ENCODE measurements at regions not wholly inside any gene's neighbourhood (a gene's known extent, or its start where the extent isn't known, plus 50 kb on each side); places are given as distances from the start of the nearest gene placed in this dataset.

DNA sequence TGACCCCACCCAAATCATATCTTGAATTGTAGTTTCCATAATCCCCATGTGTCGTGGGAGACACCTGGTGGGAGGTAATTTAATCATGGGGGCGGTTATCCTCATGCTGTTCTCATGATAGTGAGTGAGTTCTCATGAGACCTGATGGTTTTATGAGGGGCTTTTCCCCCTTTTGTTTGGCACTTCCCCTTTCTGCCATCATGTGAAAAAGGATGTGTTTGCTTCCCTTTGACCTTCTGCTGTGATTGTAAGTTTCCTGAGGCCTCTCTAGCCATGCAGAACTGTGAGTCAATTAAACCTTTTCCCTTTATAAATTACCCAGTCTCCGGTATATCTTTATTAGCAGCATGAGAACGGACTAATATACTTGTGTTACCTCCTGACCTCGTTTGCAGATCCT, 156.6 kb upstream of the MTNR1B start:
- no peak for DNase-seq (ENCODE audit: low read depth in 4 of 4, low spot score in 3 of 4)

DNA sequence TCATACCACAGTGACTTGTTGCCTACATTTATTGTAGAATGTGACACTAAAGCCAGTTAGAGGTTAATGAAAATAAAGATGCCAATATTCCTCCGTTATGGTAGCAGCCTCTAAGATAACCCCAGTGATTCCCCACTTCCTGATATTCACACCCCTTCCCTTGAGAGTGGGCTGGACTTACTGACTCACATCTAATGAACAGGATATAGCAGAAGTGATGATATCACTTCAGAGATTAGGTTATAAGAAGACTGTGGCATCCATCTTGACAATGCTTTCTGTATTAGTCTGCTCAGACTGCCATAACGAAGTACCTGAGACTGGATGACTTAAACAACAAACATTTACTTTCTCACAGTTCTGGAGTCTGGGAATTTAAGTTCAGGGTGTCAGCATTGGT, 149.6 kb upstream of the MTNR1B start:
- no peak for DNase-seq (ENCODE audit: low read depth in 4 of 4, low spot score in 3 of 4)

DNA sequence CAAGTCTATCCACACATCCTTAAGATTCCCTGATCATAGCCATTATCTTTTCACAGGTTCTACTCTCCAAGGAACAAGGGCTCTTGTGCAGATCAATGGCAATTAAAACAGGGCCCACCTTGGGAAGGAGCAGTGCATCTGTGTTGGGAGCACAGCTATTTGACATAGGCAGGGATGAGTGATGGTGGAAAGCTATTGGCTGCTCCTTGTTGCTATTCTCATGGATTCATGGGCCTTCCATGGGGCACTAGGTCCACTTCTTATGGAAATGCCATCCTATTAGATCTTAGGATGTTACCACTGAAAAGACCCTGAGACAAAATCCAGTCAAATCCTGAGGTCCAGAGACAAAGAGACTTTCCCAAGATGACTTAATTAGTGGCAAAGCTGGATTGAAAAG, 148.6 kb upstream of the MTNR1B start:
- DNase-seq (ENCODE audit: low read depth in 4 of 4, low spot score in 3 of 4) = no peak

DNA sequence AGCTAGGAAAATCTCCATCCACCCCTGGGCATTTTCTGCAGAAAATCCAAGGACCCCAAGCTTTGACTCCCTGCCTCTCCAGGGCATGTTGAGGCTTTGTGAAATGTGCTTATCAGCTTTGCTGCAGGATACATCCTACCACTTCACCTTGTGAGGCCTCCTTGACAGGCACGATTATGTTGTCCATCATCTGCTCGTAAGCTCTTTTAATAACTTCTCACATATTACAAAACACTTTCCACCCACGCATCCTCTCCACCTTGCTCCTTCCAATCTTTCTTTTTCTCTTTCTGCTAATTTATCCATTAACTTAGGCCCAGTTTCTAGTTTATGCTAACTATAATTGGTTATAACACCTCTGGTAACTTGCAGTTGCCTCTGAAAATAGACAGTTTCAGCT, 147.0 kb upstream of the MTNR1B start:
- DNase-seq (ENCODE audit: low read depth in 4 of 4, low spot score in 3 of 4) = no peak

DNA sequence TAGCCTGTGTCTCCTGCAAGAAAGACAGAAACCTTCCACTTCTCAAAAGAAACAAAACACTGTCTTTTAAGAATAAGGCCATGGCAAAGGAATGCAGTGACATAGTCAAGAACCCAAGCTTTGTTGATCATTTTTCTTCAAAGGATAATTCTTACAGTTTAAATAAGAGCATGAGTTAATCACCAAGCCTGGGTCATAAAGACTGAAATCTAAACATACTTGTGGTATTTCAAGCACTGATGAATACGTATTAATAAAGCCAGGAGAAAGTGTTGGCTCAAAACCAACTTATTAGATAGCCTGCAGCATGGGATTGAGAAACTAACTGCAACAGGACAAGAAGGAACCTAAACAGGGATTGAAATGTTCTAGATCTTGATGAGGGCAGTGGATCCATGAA, 143.3 kb upstream of the MTNR1B start:
- no peak for DNase-seq (ENCODE audit: low read depth in 4 of 4, low spot score in 3 of 4)

DNA sequence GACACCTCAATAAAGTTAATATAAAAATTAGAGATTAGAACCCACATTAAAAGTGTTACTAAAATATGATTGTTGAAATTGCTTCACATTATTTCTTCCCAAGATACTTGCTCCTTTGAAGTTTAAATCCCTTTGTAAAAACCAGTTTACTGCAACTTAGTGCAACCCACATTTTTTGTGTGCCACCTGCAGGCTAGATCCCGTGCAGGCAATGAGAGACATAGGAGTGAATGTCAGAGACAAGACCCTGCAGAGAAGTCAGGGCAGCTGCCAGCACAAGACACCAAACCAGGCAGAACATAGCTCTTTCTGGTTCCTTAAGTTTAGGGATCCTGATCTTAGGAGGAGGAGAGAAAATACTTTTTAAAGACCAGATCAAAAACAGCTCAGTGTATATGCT, 142.8 kb upstream of the MTNR1B start:
- DNase-seq (ENCODE audit: low read depth in 4 of 4, low spot score in 3 of 4) = no peak

DNA sequence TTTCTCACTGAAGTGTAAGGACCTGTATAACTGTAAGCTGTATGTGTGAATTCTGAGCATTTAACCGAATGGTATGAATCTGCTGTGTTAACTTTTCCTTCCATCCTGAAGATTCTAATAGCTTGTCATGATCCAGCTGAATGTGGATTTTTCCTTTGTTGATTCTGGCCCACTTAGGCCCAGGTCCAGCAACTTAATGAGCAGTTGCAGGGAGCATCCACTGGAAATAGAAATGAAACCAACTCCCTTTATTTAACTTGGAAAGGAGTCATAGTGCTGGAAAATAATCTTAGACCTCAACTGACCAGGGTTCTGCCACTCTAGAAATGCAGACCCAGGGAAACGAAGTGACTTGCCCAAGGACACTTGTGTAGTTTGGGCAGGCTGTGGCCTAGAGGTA, 142.3 kb upstream of the MTNR1B start:
- no peak for DNase-seq (ENCODE audit: low read depth in 4 of 4, low spot score in 3 of 4)

DNA sequence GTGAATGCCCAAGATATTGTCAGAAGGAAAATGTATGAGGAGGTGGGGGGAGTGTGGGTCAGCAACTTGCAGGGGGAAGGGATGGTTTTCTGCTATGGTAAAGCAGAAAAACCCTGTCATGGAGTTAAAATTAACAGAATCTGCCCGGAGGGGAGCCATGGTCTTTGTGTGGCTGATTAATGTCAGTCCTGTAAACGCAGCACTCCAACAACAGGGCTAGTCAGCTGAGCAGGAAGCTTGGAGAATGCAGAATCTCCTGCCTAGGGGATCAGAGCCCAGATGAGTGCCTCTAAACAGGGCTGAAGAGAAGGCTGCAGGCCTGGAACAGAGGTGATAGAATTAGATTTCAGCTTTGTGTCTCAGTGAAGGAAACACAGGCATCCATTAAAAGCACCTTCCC, 140.9 kb upstream of the MTNR1B start:
- DNase-seq (ENCODE audit: low read depth in 4 of 4, low spot score in 3 of 4) = peak in 1 of 4 donors; percentile 24

DNA sequence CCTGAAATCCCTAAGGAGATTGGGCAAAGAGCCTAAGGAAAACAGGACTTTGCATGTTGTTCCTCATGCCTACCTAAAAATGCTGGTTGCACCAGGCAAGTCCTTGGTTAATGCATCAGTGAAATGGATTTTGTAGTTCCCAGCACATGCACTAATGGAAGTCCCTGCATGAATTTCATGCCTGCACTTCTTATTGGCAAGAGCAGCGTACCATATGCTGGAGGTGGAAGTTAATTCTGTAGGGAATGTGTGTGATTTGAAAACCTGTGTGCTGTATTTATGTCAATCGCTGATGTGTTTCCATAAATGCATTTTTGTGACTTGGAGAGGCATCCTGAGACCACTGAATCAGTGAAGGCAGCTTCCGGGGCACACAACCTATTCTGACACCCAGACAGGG, 140.3 kb upstream of the MTNR1B start:
- DNase-seq (ENCODE audit: low read depth in 4 of 4, low spot score in 3 of 4) = no peak

DNA sequence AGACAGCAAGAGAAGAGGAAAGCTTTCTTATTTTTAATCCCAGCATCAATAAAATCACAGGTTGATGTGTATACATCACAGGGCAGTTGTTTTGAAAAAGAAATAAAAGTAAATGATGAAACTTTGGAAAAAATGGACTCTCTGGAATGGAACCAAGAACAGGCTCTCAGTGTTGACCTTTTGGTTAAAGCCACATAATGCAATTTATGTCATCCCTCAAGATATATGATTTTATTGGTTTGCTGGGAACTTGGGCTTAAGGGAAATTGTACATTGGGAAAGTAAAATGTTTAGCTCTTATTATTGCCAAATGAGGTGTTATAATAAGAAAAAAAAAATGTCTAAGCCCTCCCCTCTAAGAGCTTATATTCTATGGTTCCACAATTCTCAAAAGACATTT, 139.8 kb upstream of the MTNR1B start:
- DNase-seq (ENCODE audit: low read depth in 4 of 4, low spot score in 3 of 4) = no peak

DNA sequence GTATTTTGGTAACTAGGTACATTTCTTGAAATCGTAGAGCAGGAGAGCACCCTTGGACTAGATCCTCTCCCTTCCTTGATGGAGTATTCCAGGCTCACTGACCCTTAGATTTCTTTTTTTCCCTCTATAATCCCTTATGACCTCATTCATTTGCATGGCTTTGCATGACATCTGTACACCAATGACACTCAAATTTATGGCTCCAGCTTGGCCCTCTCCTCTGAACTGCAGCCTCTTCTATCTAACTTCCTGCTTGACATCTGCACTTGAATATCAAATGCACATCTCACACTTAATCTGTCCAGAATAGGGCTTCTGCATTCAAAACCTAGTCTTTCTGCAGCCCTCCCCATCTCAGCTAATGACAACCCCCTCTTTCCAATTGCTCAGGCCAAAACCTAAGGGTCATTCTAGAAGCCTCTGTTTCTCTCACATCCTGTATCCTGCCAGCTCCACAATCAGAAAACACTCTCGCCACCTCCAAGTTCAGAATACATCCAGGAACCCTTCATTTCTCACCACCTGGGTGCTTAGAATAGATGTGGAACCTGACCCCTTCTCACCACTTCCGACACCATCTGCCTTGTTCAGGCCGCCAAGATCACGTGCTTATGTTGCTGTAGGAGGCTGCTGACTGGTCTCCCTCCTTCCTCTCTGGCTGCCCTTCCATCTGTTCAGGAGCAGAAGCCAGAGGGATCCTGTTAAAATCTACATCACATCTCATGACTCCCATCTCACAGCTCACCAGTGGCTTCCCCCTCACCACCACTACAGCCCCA, 138.9 kb upstream of the MTNR1B start:
- DNase-seq (ENCODE audit: low read depth in 4 of 4, low spot score in 3 of 4) = no peak

DNA sequence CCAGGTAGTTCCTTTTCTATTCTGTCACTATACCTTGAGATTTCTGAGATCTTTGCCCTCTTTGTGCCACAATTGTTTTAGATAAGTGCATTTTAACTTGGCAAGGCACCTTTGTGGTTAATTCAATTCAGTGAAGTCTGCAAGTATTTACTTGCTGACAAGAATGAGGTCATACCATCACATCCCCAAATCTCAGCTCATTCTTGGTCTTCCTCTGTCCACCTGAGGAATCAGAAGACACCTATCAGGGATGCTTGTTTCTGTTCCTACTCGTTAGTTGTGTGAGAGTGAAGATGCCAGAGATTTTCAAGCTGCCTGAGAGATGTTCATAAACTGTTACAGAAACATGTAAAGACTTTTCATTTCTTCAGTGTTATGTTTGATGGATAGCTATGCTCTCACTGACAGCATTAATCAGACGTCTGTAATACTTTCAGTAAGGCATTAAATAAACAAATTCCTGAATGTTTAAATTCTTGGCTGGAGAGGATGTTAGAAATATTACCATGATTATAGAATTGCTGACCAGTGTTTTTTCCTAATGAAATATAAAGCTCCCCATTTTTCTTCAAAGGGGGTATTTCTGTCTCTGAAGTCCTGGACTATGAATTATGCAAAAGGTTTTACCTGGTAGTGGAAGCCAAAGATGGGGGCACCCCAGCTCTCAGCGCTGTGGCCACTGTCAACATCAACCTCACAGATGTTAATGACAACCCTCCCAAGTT, 135.0 kb upstream of the MTNR1B start:
- no peak for DNase-seq (ENCODE audit: low read depth in 4 of 4, low spot score in 3 of 4)

DNA sequence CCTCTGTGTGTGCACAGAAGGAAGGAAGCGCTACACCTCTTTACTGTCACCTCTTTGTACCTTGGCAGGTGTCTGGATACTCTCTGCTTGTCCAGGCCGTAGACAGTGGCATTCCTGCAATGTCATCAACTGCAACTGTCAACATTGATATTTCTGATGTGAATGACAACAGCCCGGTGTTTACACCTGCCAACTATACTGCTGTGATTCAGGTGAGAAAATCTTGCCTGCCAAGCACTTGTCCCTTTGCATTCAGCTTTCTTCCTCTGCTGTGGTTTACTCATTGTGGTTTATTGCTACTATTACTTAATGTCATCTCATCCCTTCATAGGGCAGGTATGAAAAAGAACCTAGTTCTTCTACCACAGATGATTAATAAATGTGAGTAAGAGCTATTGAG, 131.9 kb upstream of the MTNR1B start:
- DNase-seq (ENCODE audit: low read depth in 4 of 4, low spot score in 3 of 4) = no peak

DNA sequence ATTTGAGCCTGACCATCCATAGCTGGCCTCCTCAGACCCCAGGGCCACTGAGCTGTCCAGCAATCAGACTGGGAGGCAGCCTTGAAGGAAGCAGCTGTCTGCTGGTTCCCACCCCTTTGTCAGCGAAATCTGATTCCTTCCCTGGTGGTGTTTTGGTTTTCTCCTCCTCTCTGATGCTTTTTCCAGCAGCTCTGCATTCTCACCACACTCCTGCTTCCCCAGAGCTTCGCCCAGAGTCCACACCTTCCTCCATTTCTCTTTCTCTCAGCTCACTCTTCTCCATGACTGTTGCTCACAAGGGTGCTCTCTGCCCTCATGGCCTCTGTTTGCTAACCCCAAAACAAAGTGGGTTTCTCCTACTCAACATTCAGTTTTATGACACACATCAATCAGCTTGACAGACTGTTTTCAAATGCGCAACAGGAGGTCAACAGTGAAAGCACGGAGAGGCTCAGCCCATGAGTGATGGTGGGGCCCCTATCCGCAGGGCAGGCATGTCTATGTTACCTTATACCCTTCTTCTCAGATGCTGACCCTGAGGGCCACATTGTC, 130.6 kb upstream of the MTNR1B start:
- DNase-seq (ENCODE audit: low read depth in 4 of 4, low spot score in 3 of 4) = peak; percentile 31 to 64 (median 48)

DNA sequence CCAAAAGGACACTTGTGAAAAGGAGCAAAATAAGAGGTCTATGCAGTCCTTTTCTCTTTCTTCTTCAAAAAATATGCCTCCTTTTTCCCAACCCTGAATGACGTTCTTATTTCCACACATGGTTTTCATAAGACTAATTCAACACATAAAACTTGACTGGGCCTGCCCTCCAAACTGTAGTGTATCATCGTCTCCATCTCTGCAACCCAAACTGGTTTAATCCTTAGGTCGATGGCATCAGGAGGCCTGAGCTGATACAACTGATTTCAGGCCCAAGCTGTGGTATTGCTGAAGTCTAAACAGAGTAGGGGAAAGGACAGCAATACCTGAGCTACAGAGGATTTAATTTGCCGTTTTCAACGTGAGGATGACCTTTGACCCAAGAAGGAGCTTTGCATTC, 130.0 kb upstream of the MTNR1B start:
- DNase-seq (ENCODE audit: low read depth in 4 of 4, low spot score in 3 of 4) = no peak

DNA sequence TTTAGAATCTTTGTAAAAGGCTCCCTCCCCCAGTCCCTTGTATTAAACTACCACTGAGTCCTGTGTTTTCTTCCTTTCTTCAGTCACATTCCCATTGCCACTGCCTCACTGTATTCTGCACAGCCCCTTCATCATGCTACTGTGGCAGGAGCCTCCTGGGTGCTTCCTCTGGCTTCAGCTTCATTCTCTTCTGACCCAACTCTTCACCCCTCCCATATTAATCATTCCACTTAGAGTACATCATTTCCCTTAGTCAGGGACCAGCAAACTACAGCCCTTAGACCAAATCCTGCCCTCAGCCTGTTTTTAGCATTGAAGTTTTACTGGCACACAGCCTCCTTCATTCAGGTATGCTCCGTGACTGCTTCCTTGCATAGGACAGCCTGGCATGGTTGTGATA, 127.7 kb upstream of the MTNR1B start:
- no peak for DNase-seq (ENCODE audit: low read depth in 4 of 4, low spot score in 3 of 4)

DNA sequence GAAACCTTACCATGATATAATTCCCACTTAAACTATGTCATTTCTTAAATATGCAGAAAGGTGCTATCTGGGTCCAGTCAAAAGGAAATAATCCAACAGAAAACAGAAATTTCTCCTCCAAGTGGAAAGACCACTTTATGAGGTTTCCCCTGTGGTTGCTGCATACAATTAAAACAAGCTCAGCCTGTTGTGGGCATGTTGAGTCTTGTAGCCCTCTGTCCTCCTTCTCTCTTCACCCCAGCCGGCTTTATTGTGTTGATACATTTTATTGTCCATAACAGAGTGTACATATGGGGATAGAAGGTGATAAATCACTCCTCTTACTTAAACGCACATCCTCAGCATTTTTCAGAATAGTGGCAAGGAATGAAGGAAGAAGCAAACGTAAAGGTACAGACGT, 126.0 kb upstream of the MTNR1B start:
- no peak for DNase-seq (ENCODE audit: low read depth in 4 of 4, low spot score in 3 of 4)

DNA sequence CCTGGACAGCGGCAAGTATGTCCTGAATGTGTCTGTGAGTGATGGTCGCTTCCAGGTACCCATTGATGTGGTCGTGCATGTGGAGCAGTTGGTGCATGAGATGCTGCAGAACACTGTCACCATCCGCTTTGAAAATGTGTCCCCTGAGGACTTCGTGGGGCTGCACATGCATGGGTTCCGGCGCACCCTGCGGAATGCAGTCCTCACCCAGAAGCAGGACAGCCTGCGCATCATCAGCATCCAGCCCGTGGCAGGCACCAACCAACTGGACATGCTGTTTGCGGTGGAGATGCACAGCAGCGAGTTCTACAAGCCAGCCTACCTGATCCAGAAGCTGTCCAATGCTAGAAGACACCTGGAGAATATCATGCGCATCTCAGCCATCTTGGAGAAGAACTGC, 125.3 kb upstream of the MTNR1B start:
- no peak for DNase-seq (ENCODE audit: low read depth in 4 of 4, low spot score in 3 of 4)

DNA sequence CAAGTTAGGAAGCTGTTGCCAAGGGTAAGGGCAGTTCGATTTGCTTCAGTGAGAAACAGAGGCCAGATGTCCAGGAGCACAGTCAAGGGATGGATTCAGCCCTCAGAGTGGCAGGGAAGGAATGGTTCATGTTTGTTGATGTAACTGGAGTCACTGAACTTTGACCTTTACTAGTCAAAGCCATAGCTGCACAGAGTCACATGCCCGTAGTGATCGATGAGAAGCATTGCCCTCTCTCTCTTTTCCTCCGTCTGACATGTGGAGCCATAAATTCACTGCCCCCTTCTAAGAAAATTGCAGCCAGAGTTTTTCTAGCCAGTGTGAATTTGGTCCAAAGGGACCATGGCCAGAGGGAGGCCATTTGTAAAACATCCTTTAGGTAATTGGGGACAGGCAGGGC, 124.1 kb upstream of the MTNR1B start:
- DNase-seq (ENCODE audit: low read depth in 4 of 4, low spot score in 3 of 4) = no peak

DNA sequence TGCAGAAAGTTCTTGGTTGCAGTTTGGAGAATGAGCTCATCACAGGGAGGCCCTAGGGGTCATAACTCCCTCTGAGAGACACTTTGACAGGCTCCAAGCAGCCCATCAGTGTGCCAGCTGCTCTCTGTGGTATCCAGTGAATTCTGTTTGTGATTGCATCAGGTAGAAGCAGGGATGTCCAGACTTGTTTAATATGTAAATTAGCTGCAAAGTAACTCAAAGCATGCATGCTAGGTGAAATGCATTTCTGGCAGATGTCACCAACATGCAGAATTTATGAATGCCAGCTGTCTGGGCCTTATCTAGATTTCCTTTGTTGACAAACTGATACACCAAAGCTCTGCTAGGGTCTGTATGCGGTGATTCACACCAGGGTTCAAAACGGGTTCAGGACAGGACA, 123.6 kb upstream of the MTNR1B start:
- no peak for DNase-seq (ENCODE audit: low read depth in 4 of 4, low spot score in 3 of 4)

DNA sequence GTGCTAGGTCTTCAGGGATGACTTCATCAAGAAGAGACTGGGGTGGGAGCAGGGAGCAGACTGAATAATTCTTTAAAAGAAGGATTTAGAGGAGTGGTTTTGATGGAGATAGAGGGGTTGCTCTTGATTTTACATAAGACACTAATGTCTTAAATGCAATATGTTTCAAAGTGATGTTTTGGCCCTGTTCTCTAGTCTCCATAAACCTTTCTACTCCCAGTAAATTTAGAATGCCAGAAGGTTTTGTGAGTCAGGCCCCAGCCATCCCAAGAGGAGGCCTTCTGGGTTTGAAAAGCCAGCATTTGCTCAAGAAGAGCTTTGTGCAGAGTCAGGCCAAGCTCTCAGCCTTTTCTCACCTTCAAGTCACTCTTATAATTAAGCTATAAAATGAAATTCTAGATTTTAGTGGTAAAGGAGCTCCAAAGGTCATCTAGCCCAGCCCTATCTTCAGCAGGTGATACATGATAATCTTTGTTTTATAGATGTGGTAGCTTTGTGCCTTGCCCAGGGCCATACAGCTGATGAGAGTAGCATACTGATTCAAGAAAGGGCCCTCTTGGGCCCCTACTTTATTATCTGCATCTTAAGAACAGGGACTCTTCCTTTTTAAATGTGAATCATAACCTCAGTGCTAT, 122.8 kb upstream of the MTNR1B start:
- DNase-seq (ENCODE audit: low read depth in 4 of 4, low spot score in 3 of 4) = peak in 1 of 4 donors; percentile 22

DNA sequence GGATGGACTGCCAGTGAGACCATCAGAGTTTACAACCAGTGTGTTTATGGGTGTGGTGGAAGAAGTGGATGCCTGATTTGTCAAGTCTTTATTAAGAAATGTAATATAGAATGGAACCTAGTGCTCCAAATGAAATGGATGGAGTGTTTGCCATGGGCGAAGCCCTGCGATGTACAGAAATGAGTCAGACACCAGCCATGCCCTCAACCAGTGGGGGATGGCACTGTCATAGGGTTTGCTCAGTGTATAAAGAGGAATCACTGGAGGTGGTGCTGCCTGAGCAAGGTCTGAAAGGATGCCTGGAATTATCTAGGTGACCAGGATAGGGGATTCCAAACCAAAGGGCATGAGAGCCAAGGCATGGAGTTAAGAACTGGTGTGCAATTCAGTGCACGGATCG, 120.9 kb upstream of the MTNR1B start:
- DNase-seq (ENCODE audit: low read depth in 4 of 4, low spot score in 3 of 4) = no peak
